GM19025 (cell line): ENCODE measurements at regions not wholly inside any gene's neighbourhood (a gene's known extent, or its start where the extent isn't known, plus 50 kb on each side); places are given as distances from the start of the nearest gene placed in this dataset.
"Not testable (repeated sequence)": the region's sequence is repeated elsewhere in the genome, so short reads cannot be mapped to it uniquely, and the experiment has no call there.

ENCODE experiments used
- ATAC-seq: cut with Tn5 transposase; IDR thresholded peaks from one replicate; pipeline ENCODE4 v1.9.1; 2021; ENCODE audit warnings: mild to moderate bottlenecking, low read depth, moderate library complexity; ENCODE audit not compliant: unreplicated experiment

GRCh38 chr9:42656789-42657188 lies 473.3 kb downstream of the SPATA31A6 start:
- ATAC-seq, result not testable (repeated sequence)

GRCh38 chr9:42657496-42657895 lies 474.0 kb downstream of the SPATA31A6 start:
- ATAC-seq, result not testable (repeated sequence)

- not testable (repeated sequence) for ATAC-seq
Measured at GRCh38 chr9:42697146-42697545, 513.7 kb downstream of the SPATA31A6 start.

- ATAC-seq, result not testable (repeated sequence)
Measured at GRCh38 chr9:42702890-42703289, 519.4 kb downstream of the SPATA31A6 start.

- not testable (repeated sequence) for ATAC-seq
Measured at GRCh38 chr9:42724841-42725835, 541.7 kb downstream of the SPATA31A6 start.

GRCh38 chr9:42743030-42743814 lies 559.8 kb downstream of the SPATA31A6 start:
- ATAC-seq, result peak; percentile 55

- not testable (repeated sequence) for ATAC-seq
Measured at GRCh38 chr9:42757251-42757650, 573.8 kb downstream of the SPATA31A6 start.

GRCh38 chr9:42759320-42759719 lies 575.9 kb downstream of the SPATA31A6 start:
- ATAC-seq, result not testable (repeated sequence)

GRCh38 chr9:42782201-42782600 lies 598.7 kb downstream of the SPATA31A6 start:
- ATAC-seq, result not testable (repeated sequence)

- ATAC-seq, result not testable (repeated sequence)
Measured at GRCh38 chr9:42792725-42793124, 609.3 kb downstream of the SPATA31A6 start.

GRCh38 chr9:42798571-42798970 lies 615.1 kb downstream of the SPATA31A6 start:
- ATAC-seq, result not testable (repeated sequence)

- ATAC-seq, result not testable (repeated sequence)
Measured at GRCh38 chr9:42802716-42803115, 619.3 kb downstream of the SPATA31A6 start.

GRCh38 chr9:42806674-42807073 lies 623.2 kb downstream of the SPATA31A6 start:
- not testable (repeated sequence) for ATAC-seq

GRCh38 chr9:42821468-42821867 lies 638.0 kb downstream of the SPATA31A6 start:
- ATAC-seq, result not testable (repeated sequence)

GRCh38 chr9:42848156-42848555 lies 664.7 kb downstream of the SPATA31A6 start:
- not testable (repeated sequence) for ATAC-seq

GRCh38 chr9:42850896-42851693 lies 667.6 kb downstream of the SPATA31A6 start:
- not testable (repeated sequence) for ATAC-seq

GRCh38 chr9:42851701-42852100 lies 668.2 kb downstream of the SPATA31A6 start:
- ATAC-seq, result not testable (repeated sequence)

GRCh38 chr9:42852133-42852930 lies 668.9 kb downstream of the SPATA31A6 start:
- ATAC-seq, result peak; percentile 92

GRCh38 chr9:42860133-42860532 lies 676.7 kb downstream of the SPATA31A6 start:
- ATAC-seq, result not testable (repeated sequence)
